Neural cell (in vitro differentiated cells): ENCODE measurements at regions not wholly inside any gene's neighbourhood (a gene's known extent, or its start where the extent isn't known, plus 50 kb on each side); places are given as distances from the start of the nearest gene placed in this dataset.

Experiments
- H2AFZ ChIP-seq: fragments of 200-600, 300-800 bp; sonication (generic), shearing (Covaris generic); 2 replicates; pipeline ENCODE4 v1.6.0; 2014; ENCODE audit warnings: low read depth, mild to moderate bottlenecking, antibody characterized with exemption, low read length, moderate library complexity
- H3F3A ChIP-seq: fragments of 200-600 bp; shearing (Covaris generic); 2 replicates; pipeline ENCODE4 v1.6.1; 2016; ENCODE audit warnings: mild to moderate bottlenecking, moderate library complexity, mixed read lengths, antibody characterized with exemption, low read length; ENCODE audit not compliant: insufficient read depth, poor library complexity, severe bottlenecking
- H3K27ac ChIP-seq: fragments of 200-600, 300-800 bp; sonication (generic), shearing (Covaris generic); 2 replicates; pipeline ENCODE4 v1.5.1; 2014; ENCODE audit warnings: mild to moderate bottlenecking, low read length, moderate library complexity
- H3K27me3 ChIP-seq: fragments of 300-800, 200-600 bp; sonication (generic), shearing (Covaris generic); 2 replicates; pipeline ENCODE4 v1.6.0; 2014; ENCODE audit warnings: mild to moderate bottlenecking, low read depth, low read length, moderate library complexity; ENCODE audit not compliant: insufficient read depth
- H3K36me3 ChIP-seq: fragments of 300-800, 200-600 bp; sonication (generic), shearing (Covaris generic); 2 replicates; pipeline ENCODE4 v1.5.1; 2014; ENCODE audit warnings: mild to moderate bottlenecking, antibody characterized with exemption, low read length, moderate library complexity; ENCODE audit not compliant: insufficient read depth
- H3K4me2 ChIP-seq: fragments of 300-800, 200-600 bp; sonication (generic), shearing (Covaris generic); 2 replicates; pipeline ENCODE4 v1.6.0; 2014; ENCODE audit warnings: mild to moderate bottlenecking, low read length
- H3K4me3 ChIP-seq: fragments of 300-800, 200-600 bp; sonication (generic), shearing (Covaris generic); 2 replicates; pipeline ENCODE4 v1.5.1; 2014; ENCODE audit warnings: mild to moderate bottlenecking, low read length, moderate library complexity
- H3K79me2 ChIP-seq: fragments of 200-600 bp; shearing (Covaris generic); replicated peaks from 2 replicates; pipeline ENCODE4 v1.6.0; 2014; ENCODE audit warnings: mild to moderate bottlenecking, low read length, moderate library complexity; ENCODE audit not compliant: insufficient read depth
- H3K9ac ChIP-seq: fragments of 300-800, 200-600 bp; sonication (generic), shearing (Covaris generic); 2 replicates; pipeline ENCODE4 v1.6.1; 2016; ENCODE audit warnings: mild to moderate bottlenecking, low read length, mixed read lengths
- H3K9me2 ChIP-seq: fragments of 200-600 bp; shearing (Covaris generic); 2 replicates; pipeline ENCODE4 v1.6.1; 2016; ENCODE audit warnings: mild to moderate bottlenecking, low read length, mixed read lengths; ENCODE audit not compliant: insufficient read depth
- H3K9me3 ChIP-seq: fragments of 200-600, 300-800 bp; sonication (generic), shearing (Covaris generic); 2 replicates; pipeline ENCODE4 v1.6.1; 2016; ENCODE audit warnings: mild to moderate bottlenecking, mixed run types, low read length, moderate library complexity, mixed read lengths
- H4K20me1 ChIP-seq: fragments of 200-600 bp; shearing (Covaris generic); 2 replicates; pipeline ENCODE4 v1.6.1; 2016; ENCODE audit warnings: mild to moderate bottlenecking, mixed run types; ENCODE audit not compliant: insufficient read depth
- EP300 ChIP-seq: fragments of 450-650 bp; conservative IDR thresholded peaks from 2 replicates; pipeline ENCODE4 v1.6.1; 2014; ENCODE audit warnings: antibody characterized with exemption, mild to moderate bottlenecking, moderate library complexity; ENCODE audit not compliant: poor library complexity, severe bottlenecking
- EZH2 ChIP-seq: fragments of 200-600, 300-800 bp; shearing (Covaris generic), sonication (generic); IDR thresholded peaks from 2 replicates; pipeline ENCODE4 v1.6.1; 2014; ENCODE audit warnings: antibody characterized with exemption, low read length, borderline replicate concordance, mild to moderate bottlenecking; ENCODE audit not compliant: insufficient read depth, poor library complexity, severe bottlenecking
- MXI1 ChIP-seq: fragments of 450-650 bp; conservative IDR thresholded peaks from 2 replicates; pipeline ENCODE4 v1.6.1; 2014; ENCODE audit warnings: antibody characterized with exemption, mild to moderate bottlenecking; ENCODE audit not compliant: poor library complexity, severe bottlenecking
- POLR2AphosphoS5 ChIP-seq: IDR thresholded peaks from 2 replicates; pipeline ENCODE4 v1.6.1; 2012
- RAD21 ChIP-seq: fragments of 450-650 bp; conservative IDR thresholded peaks from 2 replicates; pipeline ENCODE4 v1.6.1; 2014; ENCODE audit warnings: antibody characterized with exemption, mild to moderate bottlenecking, moderate library complexity
- SMC3 ChIP-seq: fragments of 450-650 bp; conservative IDR thresholded peaks from 2 replicates; pipeline ENCODE4 v1.6.1; 2014; ENCODE audit warnings: antibody characterized with exemption, mild to moderate bottlenecking, moderate library complexity; ENCODE audit not compliant: poor library complexity
- TAF1 ChIP-seq: IDR thresholded peaks from 2 replicates; pipeline ENCODE4 v1.6.1; 2012; ENCODE audit warnings: low read depth
- TF ChIP-seq, protein P1 (sequence below): fragments of 450-650 bp; IDR thresholded peaks from 2 replicates; pipeline ENCODE4 v1.5.1; 2014; ENCODE audit warnings: antibody characterized with exemption, mild to moderate bottlenecking, moderate library complexity; ENCODE audit not compliant: poor library complexity, severe bottlenecking
- TF ChIP-seq, protein P2 (sequence below): IDR thresholded peaks from 2 replicates; pipeline ENCODE4 v1.6.1; 2012; ENCODE audit warnings: borderline replicate concordance

DNA sequence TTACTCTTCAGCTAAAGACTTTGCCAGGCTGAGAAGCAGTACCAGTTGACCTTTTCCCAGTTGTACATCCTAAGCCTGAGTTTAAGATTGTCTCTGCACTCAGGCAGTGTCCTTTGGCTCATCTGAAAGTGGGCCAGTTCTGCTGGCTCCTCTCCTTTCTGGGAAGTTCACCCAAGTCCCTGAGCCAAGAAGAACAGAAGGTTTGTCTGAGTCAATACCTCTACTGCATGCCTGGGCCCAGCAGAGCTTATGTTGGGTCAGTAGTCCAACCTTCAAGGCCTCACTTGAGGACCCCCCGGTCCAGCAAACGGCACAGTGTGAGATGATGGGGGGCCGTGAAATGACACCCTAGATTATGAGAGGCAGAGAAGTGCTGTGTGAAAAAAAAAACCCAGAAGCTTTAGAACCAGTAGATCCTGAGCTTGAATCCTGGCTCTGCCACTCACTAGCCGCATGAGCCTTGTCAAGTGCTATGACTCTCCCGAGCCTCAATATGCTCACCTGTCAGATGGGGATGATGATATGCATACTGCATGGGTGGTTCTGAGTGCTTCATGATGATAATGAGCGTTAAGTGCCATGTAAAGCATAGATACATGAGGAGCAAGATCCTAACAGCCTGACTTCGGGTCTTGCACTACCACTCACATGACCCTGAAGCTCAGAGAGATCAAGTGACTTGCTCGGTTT is 156.0 kb downstream of the MACROH2A1 start:
- Histone ChIP-seq H4K20me1 (no peaks in the 10 kb centered on the region), H3K9me2 (no peaks in the 10 kb centered on the region), H3F3A (no peaks in the 10 kb centered on the region), H3K27ac (no peak overlapping the region), H3K4me3 (no peak overlapping the region), H2AFZ (no peak overlapping the region), H3K27me3 (no peaks in the 10 kb centered on the region), H3K9me3 (no peaks in the 10 kb centered on the region), H3K4me2 (no peak overlapping the region), H3K79me2 (no peaks in the 10 kb centered on the region), H3K9ac (no peak overlapping the region), H3K36me3 (no peaks in the 10 kb centered on the region)
- TF ChIP-seq, protein P1, sequence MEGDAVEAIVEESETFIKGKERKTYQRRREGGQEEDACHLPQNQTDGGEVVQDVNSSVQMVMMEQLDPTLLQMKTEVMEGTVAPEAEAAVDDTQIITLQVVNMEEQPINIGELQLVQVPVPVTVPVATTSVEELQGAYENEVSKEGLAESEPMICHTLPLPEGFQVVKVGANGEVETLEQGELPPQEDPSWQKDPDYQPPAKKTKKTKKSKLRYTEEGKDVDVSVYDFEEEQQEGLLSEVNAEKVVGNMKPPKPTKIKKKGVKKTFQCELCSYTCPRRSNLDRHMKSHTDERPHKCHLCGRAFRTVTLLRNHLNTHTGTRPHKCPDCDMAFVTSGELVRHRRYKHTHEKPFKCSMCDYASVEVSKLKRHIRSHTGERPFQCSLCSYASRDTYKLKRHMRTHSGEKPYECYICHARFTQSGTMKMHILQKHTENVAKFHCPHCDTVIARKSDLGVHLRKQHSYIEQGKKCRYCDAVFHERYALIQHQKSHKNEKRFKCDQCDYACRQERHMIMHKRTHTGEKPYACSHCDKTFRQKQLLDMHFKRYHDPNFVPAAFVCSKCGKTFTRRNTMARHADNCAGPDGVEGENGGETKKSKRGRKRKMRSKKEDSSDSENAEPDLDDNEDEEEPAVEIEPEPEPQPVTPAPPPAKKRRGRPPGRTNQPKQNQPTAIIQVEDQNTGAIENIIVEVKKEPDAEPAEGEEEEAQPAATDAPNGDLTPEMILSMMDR: no peak

DNA sequence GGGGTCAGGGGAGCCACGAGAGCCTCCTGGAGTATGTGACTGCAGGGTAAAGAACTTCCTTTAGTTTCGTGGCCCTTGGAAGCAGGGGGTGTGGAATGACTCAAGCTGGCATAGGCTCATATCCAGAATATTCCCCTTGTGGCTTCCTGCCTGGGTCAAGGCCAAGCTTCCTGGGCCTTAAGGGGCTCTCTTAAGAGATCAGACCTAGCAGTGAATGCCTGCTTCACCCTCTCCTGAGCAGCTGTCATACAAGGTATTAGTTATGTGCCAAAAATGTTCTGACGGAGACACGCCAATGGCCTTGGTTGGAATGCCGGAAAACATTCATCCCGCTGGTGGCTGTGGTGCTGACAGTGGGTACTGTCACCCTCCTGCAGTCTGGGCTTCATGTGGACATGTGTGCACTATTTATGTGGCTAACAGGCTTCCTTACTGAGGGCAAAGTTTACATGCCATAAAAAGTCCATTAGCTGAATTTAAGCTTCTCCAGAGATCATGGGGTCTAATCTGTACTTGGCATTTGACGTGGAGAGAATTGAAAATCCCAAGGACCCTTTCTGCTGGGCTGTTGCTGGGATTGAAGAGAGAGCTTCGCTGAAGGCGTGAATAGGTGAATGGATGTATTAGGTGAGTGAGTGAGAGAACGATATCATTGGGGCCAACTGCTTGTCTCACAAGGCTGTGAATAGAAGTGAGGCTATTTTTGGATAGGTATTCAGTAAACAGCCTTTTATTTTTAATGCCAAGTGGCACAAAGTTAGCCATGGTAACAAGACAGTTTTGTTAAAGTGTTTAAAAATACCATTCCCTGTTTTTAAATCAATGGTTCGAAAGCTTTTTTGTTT is 156.8 kb downstream of the MACROH2A1 start:
- no peak overlapping the region for H3K4me3 ChIP-seq
- no peaks in the 10 kb centered on the region for H3K9me3 ChIP-seq
- no peak overlapping the region for H3K27ac ChIP-seq
- no peak overlapping the region for H2AFZ ChIP-seq
- H3K4me2 ChIP-seq: no peak overlapping the region
- no peaks in the 10 kb centered on the region for H4K20me1 ChIP-seq
- no peaks in the 10 kb centered on the region for H3K79me2 ChIP-seq
- no peaks in the 10 kb centered on the region for H3K36me3 ChIP-seq
- H3K9ac ChIP-seq: no peak overlapping the region
- TF ChIP-seq, protein P2, sequence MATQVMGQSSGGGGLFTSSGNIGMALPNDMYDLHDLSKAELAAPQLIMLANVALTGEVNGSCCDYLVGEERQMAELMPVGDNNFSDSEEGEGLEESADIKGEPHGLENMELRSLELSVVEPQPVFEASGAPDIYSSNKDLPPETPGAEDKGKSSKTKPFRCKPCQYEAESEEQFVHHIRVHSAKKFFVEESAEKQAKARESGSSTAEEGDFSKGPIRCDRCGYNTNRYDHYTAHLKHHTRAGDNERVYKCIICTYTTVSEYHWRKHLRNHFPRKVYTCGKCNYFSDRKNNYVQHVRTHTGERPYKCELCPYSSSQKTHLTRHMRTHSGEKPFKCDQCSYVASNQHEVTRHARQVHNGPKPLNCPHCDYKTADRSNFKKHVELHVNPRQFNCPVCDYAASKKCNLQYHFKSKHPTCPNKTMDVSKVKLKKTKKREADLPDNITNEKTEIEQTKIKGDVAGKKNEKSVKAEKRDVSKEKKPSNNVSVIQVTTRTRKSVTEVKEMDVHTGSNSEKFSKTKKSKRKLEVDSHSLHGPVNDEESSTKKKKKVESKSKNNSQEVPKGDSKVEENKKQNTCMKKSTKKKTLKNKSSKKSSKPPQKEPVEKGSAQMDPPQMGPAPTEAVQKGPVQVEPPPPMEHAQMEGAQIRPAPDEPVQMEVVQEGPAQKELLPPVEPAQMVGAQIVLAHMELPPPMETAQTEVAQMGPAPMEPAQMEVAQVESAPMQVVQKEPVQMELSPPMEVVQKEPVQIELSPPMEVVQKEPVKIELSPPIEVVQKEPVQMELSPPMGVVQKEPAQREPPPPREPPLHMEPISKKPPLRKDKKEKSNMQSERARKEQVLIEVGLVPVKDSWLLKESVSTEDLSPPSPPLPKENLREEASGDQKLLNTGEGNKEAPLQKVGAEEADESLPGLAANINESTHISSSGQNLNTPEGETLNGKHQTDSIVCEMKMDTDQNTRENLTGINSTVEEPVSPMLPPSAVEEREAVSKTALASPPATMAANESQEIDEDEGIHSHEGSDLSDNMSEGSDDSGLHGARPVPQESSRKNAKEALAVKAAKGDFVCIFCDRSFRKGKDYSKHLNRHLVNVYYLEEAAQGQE: no peak
- TF ChIP-seq RAD21: no peak
- no peak for TF ChIP-seq SMC3
- TF ChIP-seq, protein P1: no peak
- no peak for TF ChIP-seq TAF1
- TF ChIP-seq EP300: no peak
- TF ChIP-seq MXI1: no peak
- TF ChIP-seq POLR2AphosphoS5: no peak
- TF ChIP-seq EZH2: no peak
- H3F3A ChIP-seq: no peaks in the 10 kb centered on the region
- H3K9me2 ChIP-seq: no peaks in the 10 kb centered on the region
- H3K27me3 ChIP-seq: no peaks in the 10 kb centered on the region
